Ovary (tissue), 7 donors: ENCODE measurements at regions not wholly inside any gene's neighbourhood (a gene's known extent, or its start where the extent isn't known, plus 50 kb on each side); places are given as distances from the start of the nearest gene placed in this dataset.

Experiments
- DNase-seq, 5 donors: peaks; one replicate each; pipeline ENCODE4 v3.0.0-alpha.2; 2019 to 2020
- H3K27ac ChIP-seq, 2 donors: fragments of 200-600 bp; one replicate each; pipeline versions ENCODE4 v1.5.1 to v1.8.0; 2019 to 2022
- H3K27me3 ChIP-seq: fragments of 200-600 bp; one replicate; pipeline ENCODE4 v1.8.0; 2022
- H3K36me3 ChIP-seq: fragments of 200-600 bp; sonication (generic); one replicate; pipeline ENCODE4 v1.5.1; 2019
- H3K4me1 ChIP-seq: one replicate; pipeline ENCODE4 v1.8.1; 2013; ENCODE audit warnings: mild to moderate bottlenecking, moderate library complexity; ENCODE audit not compliant: insufficient read depth
- H3K4me3 ChIP-seq: fragments of 200-600 bp; sonication (generic); one replicate; pipeline ENCODE4 v1.5.1; 2017
- H3K9me3 ChIP-seq, 2 donors: fragments of 200-600 bp in 1 of 2; sonication (generic) in 1 of 2; one replicate each; pipeline versions ENCODE4 v1.5.1 to v1.8.1; 2013 to 2019; ENCODE audit warnings: mild to moderate bottlenecking in 1 of 2, moderate library complexity in 1 of 2
- CTCF ChIP-seq, 3 donors: fragments of 450-650 bp in 2 of 3; fragments of 200-600 bp in 1 of 3; IDR thresholded peaks; one replicate each; pipeline versions ENCODE4 v1.5.1 to v1.8.0; 2016 to 2022; ENCODE audit warnings: antibody characterized with exemption in 3 of 3, mild to moderate bottlenecking in 1 of 3
- EP300 ChIP-seq: sonication (generic); formaldehyde crosslinking; IDR thresholded peaks from one replicate; pipeline ENCODE4 v1.6.1; 2017; ENCODE audit warnings: antibody characterized with exemption
- POLR2A ChIP-seq: fragments of 450-650 bp; IDR thresholded peaks from one replicate; pipeline ENCODE4 v1.6.1; 2017; ENCODE audit warnings: antibody characterized with exemption, mild to moderate bottlenecking, moderate library complexity
- WGBS, 3 donors: extraction: QIAGEN DNeasy Blood & Tissue Kit in 1 of 3; methylation state at CpG; one replicate each; pipeline versions ENCODE4 v1.1.5 to v1.1.7; 2013 to 2017; 5-methylcytosine and 5-hydroxymethylcytosine counted together
- intact Hi-C, 4 donors: fragments of 100-400 bp; cut with DNase I; formaldehyde crosslinking; loops; one replicate each; pipeline versions ENCODE4 v1.11.0 to v1.15.1; 2022 to 2023
- donor health status: DM: no; HTN: no; CAD: no; lungs with moderate emphysema.
- donor health status: DM: no; HTN: no; CAD: no.
- donor health status: Bipolar disorder and iron deficiency.
- donor health status: DM: no; HTN: no; CAD: no.
- donor health status: DM: yes; HTN: yes; CAD: no.

GRCh38 chr13:34696741-34697140 lies 245.3 kb upstream of the NBEA start:
- DNase-seq: no peak
- no peak overlapping the region for H3K27ac ChIP-seq
- H3K4me3 ChIP-seq: no peak overlapping the region
- H3K27me3 ChIP-seq: no peaks in the 10 kb centered on the region
- H3K4me1 ChIP-seq: no peaks in the 10 kb centered on the region
- TF ChIP-seq CTCF (IDR thresholded peaks at IDR 0.05) (no peak), POLR2A (no peak), EP300 (no peak)
- no peaks in the 10 kb centered on the region for H3K9me3 ChIP-seq
- no peaks in the 10 kb centered on the region for H3K36me3 ChIP-seq
- intact Hi-C loops: no loop called here
- 96 to 98% (median 96%) methylated on average over 14 of the region's 14 CpGs for WGBS, 3 donors

- Histone ChIP-seq H3K4me1 (no peaks in the 10 kb centered on the region), H3K27ac (no peak overlapping the region), H3K36me3 (no peaks in the 10 kb centered on the region), H3K27me3 (no peaks in the 10 kb centered on the region), H3K4me3 (no peak overlapping the region), H3K9me3 (no peaks in the 10 kb centered on the region)
- WGBS, 3 donors: 65 to 78% (median 69%) methylated on average over 3 of the region's 3 CpGs
- TF ChIP-seq EP300: no peak
- no peak for TF ChIP-seq POLR2A
- TF ChIP-seq CTCF (IDR thresholded peaks at IDR 0.05): no peak
- intact Hi-C loops: no loop called here
- no peak for DNase-seq
Measured at GRCh38 chr13:34698945-34699344, 243.1 kb upstream of the NBEA start.

- TF ChIP-seq EP300 (no peak), CTCF (IDR thresholded peaks at IDR 0.05) (no peak), POLR2A (no peak)
- Histone ChIP-seq H3K36me3 (no peaks in the 10 kb centered on the region), H3K27ac (no peak overlapping the region), H3K9me3 (no peaks in the 10 kb centered on the region), H3K4me3 (no peak overlapping the region), H3K27me3 (no peaks in the 10 kb centered on the region), H3K4me1 (no peaks in the 10 kb centered on the region)
- WGBS, 3 donors: 95 to 98% (median 95%) methylated on average over 5 of the region's 5 CpGs
- intact Hi-C loops: no loop called here
- DNase-seq: no peak
Measured at GRCh38 chr13:34700155-34700554, 241.9 kb upstream of the NBEA start.

GRCh38 chr13:34701919-34702318 lies 240.2 kb upstream of the NBEA start:
- Histone ChIP-seq H3K36me3 (no peaks in the 10 kb centered on the region), H3K27me3 (no peaks in the 10 kb centered on the region), H3K27ac (no peak overlapping the region), H3K9me3 (no peaks in the 10 kb centered on the region), H3K4me1 (no peaks in the 10 kb centered on the region), H3K4me3 (no peak overlapping the region)
- intact Hi-C loops: no loop called here
- TF ChIP-seq POLR2A: no peak
- TF ChIP-seq EP300: no peak
- TF ChIP-seq CTCF (IDR thresholded peaks at IDR 0.05): no peak
- WGBS, 3 donors: 89 to 93% (median 90%) methylated on average over 4 of the region's 4 CpGs
- DNase-seq: no peak
